ENCODE measurements at regions not wholly inside any gene's neighbourhood (a gene's known extent, or its start where the extent isn't known, plus 50 kb on each side); places are given as distances from the start of the nearest gene placed in this dataset.

DNA sequence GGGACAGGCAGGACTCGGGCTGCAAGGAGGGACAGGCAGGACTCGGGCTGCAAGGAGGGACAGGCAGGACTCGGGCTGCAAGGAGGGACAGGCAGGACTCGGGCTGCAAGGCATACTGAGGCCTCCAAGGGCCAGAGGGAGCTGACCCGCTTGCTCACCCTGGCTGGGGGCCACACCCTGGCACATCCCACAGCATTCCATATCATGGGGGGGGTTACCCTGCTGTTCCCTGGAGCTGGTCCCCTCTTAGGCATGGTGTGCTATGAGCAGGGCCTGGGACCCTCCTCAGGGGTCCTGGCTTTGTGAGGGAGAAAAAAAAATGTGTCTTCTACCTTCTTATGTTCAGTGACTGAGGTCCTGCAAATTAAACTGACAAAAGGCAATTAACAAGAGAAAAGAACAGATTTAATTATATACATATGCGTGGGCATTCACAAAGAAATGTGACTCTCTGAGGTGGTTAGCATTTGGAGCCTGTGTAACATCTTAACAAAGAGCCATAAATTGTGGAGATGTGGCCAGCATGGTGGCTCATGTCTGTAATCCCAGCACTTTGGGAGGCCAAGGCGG, 97.6 kb upstream of the ALDH1A3 start:
- Histone ChIP-seq H3K36me3 (replicated peaks in 1 of 2; ENCODE audit: control insufficient read depth in 1 of 2, insufficient read depth in 2 of 2, low read length in 1 of 2) (no peaks in the 10 kb centered on the region), H3K79me2 (ENCODE audit: insufficient read depth) (no peaks in the 10 kb centered on the region), H3K27ac (ENCODE audit: low read depth in 2 of 2, low read length in 1 of 2) (peak overlapping the region in 1 of 2 experiments; percentile 98; a peak in 2 of 4 replicates), H3K4me1 (ENCODE audit: control insufficient read depth in 1 of 2, insufficient read depth in 2 of 2, low read depth in 1 of 2, low read length in 1 of 2) (peaks cover 0 to 56% of the 10 kb centered on the region in 2 experiments; a peak in 2 of 4 replicates), H4K20me1 (ENCODE audit: insufficient read depth) (no peaks in the 10 kb centered on the region), H2AFZ (ENCODE audit: low read depth) (no peak overlapping the region), H3K9me2 (no peaks in the 10 kb centered on the region), H3F3A (replicated peaks; ENCODE audit: insufficient read depth) (no peaks in the 10 kb centered on the region), H3K4me3 (ENCODE audit: low read depth in 2 of 2, low read length in 1 of 2) (no peak overlapping the region), H3K9me3 (no peaks in the 10 kb centered on the region), H3K9ac (no peak overlapping the region), H3K27me3 (ENCODE audit: insufficient read depth) (no peaks in the 10 kb centered on the region), H3K4me2 (no peak overlapping the region)
- ChIA-PET CTCF (interaction anchor here (0.7 to 3.6 kb wide), 11 partner anchors 11 to 226 kb away, joined by 3 to 17 read pairs (median 4); partner anchors contain the start of gene ALDH1A3), POLR2A (interaction anchor here (1.3 kb wide), 1 partner anchor 11 kb away, joined by 5 read pairs; no protein-coding TSS in a partner anchor)
- TF ChIP-seq FOSL2 (IDR thresholded peaks at IDR 0.05; ENCODE audit: borderline replicate concordance, low read depth) (no peak), CHD2 (IDR thresholded peaks at IDR 0.05; ENCODE audit: low read length, partially characterized antibody) (no peak), RAD21 (IDR thresholded peaks at IDR 0.05; ENCODE audit: low read length) (no peak), EZH2phosphoT487 (IDR thresholded peaks at IDR 0.05; ENCODE audit: borderline replicate concordance, low read depth) (no peak), TCF12 (IDR thresholded peaks at IDR 0.05) (0 out of 2 replicates have a peak, but pooled peaks have one; percentile 15), RFX5 (IDR thresholded peaks at IDR 0.05; ENCODE audit: low read length) (no peak), YY1 (IDR thresholded peaks at IDR 0.05; ENCODE audit: low read depth) (no peak), MEF2A (IDR thresholded peaks at IDR 0.05; ENCODE audit: borderline replicate concordance, low read depth) (no peak)
- peak; percentile 61 for DNase-seq
- WGBS (ENCODE audit: low lambda C conversion rate) = 92% methylated on average over 2 of the region's 7 CpGs

DNA sequence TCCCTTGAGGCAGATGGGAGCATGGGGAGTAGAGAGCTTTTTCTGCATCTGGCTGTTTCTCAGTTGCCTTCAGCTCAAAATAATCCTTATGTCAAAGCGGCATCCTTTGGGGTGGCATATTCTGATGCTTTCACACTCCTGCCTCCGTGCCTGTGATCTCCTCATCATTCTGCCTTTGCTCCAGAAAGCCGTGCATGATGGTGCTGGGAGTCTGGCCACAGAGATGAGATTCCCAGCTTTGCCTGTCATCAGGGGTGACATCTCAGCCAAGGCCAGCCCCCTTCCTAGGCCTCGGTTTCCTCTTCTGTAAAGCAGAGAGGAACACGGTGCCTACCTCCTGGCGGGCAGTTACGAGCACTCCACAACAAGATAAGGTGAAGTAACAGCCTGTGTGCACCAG, 96.3 kb upstream of the ALDH1A3 start:
- H3F3A ChIP-seq (replicated peaks; ENCODE audit: insufficient read depth) = no peaks in the 10 kb centered on the region
- ChIA-PET CTCF (interaction anchor here (0.7 to 3.6 kb wide), 6 partner anchors 8 to 112 kb away, joined by 3 to 17 read pairs (median 4); no protein-coding TSS in a partner anchor), POLR2A (no interaction called here)
- H3K9ac ChIP-seq = no peak overlapping the region
- 84% methylated on average over 4 of the region's 7 CpGs for WGBS (ENCODE audit: low lambda C conversion rate)
- no peaks in the 10 kb centered on the region for H4K20me1 ChIP-seq (ENCODE audit: insufficient read depth)
- no peak overlapping the region for H3K4me3 ChIP-seq (ENCODE audit: low read depth in 2 of 2, low read length in 1 of 2)
- peaks cover 0 to 64% of the 10 kb centered on the region in 2 experiments; a peak in 2 of 4 replicates for H3K4me1 ChIP-seq (ENCODE audit: control insufficient read depth in 1 of 2, insufficient read depth in 2 of 2, low read depth in 1 of 2, low read length in 1 of 2)
- no peak overlapping the region for H3K4me2 ChIP-seq
- H3K79me2 ChIP-seq (ENCODE audit: insufficient read depth) = no peaks in the 10 kb centered on the region
- H3K27ac ChIP-seq (ENCODE audit: low read depth in 2 of 2, low read length in 1 of 2) = peak overlapping the region in 1 of 2 experiments; percentile 7; a peak in 1 of 4 replicates
- H3K36me3 ChIP-seq (replicated peaks in 1 of 2; ENCODE audit: control insufficient read depth in 1 of 2, insufficient read depth in 2 of 2, low read length in 1 of 2) = no peaks in the 10 kb centered on the region
- DNase-seq = no peak
- no peaks in the 10 kb centered on the region for H3K9me2 ChIP-seq
- TF ChIP-seq CHD2 (IDR thresholded peaks at IDR 0.05; ENCODE audit: low read length, partially characterized antibody) = no peak
- no peaks in the 10 kb centered on the region for H3K27me3 ChIP-seq (ENCODE audit: insufficient read depth)
- no peaks in the 10 kb centered on the region for H3K9me3 ChIP-seq
- no peak overlapping the region for H2AFZ ChIP-seq (ENCODE audit: low read depth)

DNA sequence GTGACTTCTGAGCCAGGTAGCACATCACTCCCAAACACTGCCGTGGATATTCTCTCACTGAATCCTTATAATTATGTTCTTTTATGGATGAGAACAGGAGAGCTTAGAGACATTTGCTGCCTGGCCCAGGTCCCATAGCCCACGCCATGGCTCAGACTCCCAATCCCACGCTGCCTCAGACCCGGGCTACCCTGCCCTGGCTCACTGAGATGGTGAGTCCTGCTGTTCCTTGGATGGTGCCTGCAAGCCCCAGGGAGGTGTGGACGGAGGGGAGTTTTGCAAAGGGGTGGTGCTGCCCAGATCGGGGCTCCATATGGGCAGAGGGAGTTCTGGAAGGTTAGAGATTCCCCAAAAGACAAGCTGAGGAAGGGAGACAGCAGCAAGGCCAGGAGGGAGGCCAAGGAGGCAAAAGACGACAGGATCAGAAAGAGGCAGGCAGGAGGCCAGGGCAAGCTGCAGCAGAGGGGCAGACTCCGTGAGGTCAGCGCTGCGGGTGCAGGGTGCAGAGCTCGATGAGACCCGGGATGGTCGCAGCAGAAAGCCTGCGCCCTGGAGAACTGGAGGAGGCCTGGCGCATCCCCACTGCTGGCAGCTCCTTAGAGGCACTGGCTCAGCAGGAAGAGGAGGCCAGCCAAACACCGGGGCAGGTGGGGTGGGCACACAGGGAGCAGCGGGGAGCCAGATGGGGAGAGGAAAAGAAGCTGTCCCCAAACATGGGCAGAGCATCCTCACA, 95.7 kb upstream of the ALDH1A3 start:
- DNase-seq = no peak
- Histone ChIP-seq H3K4me1 (ENCODE audit: control insufficient read depth in 1 of 2, insufficient read depth in 2 of 2, low read depth in 1 of 2, low read length in 1 of 2) (peaks cover 0 to 62% of the 10 kb centered on the region in 2 experiments; a peak in 2 of 4 replicates), H3K9me2 (no peaks in the 10 kb centered on the region), H3K9ac (no peak overlapping the region), H3K4me3 (ENCODE audit: low read depth in 2 of 2, low read length in 1 of 2) (no peak overlapping the region), H3K27ac (ENCODE audit: low read depth in 2 of 2, low read length in 1 of 2) (no peak overlapping the region; a peak in 1 of 4 replicates), H3F3A (replicated peaks; ENCODE audit: insufficient read depth) (no peaks in the 10 kb centered on the region), H4K20me1 (ENCODE audit: insufficient read depth) (no peaks in the 10 kb centered on the region), H3K9me3 (no peaks in the 10 kb centered on the region), H3K27me3 (ENCODE audit: insufficient read depth) (no peaks in the 10 kb centered on the region), H3K4me2 (no peak overlapping the region), H3K36me3 (replicated peaks in 1 of 2; ENCODE audit: control insufficient read depth in 1 of 2, insufficient read depth in 2 of 2, low read length in 1 of 2) (no peaks in the 10 kb centered on the region), H2AFZ (ENCODE audit: low read depth) (no peak overlapping the region), H3K79me2 (ENCODE audit: insufficient read depth) (no peaks in the 10 kb centered on the region)
- WGBS (ENCODE audit: low lambda C conversion rate) = 80% methylated on average over 16 of the region's 17 CpGs
- ChIA-PET CTCF (interaction anchor here (0.7 to 2.9 kb wide), 7 partner anchors 9 to 224 kb away, joined by 3 to 17 read pairs (median 4); no protein-coding TSS in a partner anchor), POLR2A (no interaction called here)
- no peak for TF ChIP-seq NFIC (IDR thresholded peaks at IDR 0.05; ENCODE audit: borderline replicate concordance)
- no peak for TF ChIP-seq FOSL2 (IDR thresholded peaks at IDR 0.05; ENCODE audit: borderline replicate concordance, low read depth)
- no peak for TF ChIP-seq RCOR1 (IDR thresholded peaks at IDR 0.05; ENCODE audit: low read length)
- TF ChIP-seq, protein P1, sequence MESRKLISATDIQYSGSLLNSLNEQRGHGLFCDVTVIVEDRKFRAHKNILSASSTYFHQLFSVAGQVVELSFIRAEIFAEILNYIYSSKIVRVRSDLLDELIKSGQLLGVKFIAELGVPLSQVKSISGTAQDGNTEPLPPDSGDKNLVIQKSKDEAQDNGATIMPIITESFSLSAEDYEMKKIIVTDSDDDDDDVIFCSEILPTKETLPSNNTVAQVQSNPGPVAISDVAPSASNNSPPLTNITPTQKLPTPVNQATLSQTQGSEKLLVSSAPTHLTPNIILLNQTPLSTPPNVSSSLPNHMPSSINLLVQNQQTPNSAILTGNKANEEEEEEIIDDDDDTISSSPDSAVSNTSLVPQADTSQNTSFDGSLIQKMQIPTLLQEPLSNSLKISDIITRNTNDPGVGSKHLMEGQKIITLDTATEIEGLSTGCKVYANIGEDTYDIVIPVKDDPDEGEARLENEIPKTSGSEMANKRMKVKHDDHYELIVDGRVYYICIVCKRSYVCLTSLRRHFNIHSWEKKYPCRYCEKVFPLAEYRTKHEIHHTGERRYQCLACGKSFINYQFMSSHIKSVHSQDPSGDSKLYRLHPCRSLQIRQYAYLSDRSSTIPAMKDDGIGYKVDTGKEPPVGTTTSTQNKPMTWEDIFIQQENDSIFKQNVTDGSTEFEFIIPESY (IDR thresholded peaks at IDR 0.05; ENCODE audit: borderline replicate concordance, low read depth) = no peak
- TF ChIP-seq, protein P2, sequence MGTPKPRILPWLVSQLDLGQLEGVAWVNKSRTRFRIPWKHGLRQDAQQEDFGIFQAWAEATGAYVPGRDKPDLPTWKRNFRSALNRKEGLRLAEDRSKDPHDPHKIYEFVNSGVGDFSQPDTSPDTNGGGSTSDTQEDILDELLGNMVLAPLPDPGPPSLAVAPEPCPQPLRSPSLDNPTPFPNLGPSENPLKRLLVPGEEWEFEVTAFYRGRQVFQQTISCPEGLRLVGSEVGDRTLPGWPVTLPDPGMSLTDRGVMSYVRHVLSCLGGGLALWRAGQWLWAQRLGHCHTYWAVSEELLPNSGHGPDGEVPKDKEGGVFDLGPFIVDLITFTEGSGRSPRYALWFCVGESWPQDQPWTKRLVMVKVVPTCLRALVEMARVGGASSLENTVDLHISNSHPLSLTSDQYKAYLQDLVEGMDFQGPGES (IDR thresholded peaks at IDR 0.05; ENCODE audit: low read depth, low read length) = no peak
- TF ChIP-seq RFX5 (IDR thresholded peaks at IDR 0.05; ENCODE audit: low read length) = no peak
- TF ChIP-seq, protein P3, sequence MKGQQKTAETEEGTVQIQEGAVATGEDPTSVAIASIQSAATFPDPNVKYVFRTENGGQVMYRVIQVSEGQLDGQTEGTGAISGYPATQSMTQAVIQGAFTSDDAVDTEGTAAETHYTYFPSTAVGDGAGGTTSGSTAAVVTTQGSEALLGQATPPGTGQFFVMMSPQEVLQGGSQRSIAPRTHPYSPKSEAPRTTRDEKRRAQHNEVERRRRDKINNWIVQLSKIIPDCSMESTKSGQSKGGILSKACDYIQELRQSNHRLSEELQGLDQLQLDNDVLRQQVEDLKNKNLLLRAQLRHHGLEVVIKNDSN (IDR thresholded peaks at IDR 0.05; ENCODE audit: borderline replicate concordance, low read depth) = no peak
- no peak for TF ChIP-seq POLR2AphosphoS5 (IDR thresholded peaks at IDR 0.05; ENCODE audit: low read depth, low read length)
- TF ChIP-seq TAF1 (IDR thresholded peaks at IDR 0.05; ENCODE audit: borderline replicate concordance, low read depth, low read length) = no peak
